ENCODE measurements at regions not wholly inside any gene's neighbourhood (a gene's known extent, or its start where the extent isn't known, plus 50 kb on each side); places are given as distances from the start of the nearest gene placed in this dataset.

DNA sequence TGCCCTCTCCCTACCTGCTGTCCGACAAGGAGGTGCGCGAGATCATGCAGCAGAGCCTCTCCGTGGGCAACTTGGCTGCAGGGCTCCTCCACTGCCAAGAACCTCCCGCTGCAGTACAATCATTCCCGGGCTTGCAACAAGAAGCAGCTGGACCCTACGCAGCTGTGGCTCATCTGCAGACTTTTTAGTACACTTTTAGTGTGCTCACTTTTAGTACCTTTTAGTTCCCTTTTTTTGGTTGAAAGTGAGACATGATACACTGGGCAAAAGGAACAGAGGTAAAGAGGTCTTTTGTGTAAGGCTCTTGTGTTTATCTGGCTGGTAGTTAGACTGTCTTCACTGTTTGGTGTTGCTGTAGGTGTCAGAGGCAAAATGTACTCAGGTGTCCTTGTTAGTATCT is 58.1 kb upstream of the SPTLC1 start:
- DNase-seq, result no peak
- Histone ChIP-seq H3K4me3 (ENCODE audit: control insufficient read depth in 1 of 7, extremely low read depth in 1 of 7, insufficient read depth in 4 of 7, low read depth in 2 of 7, low read length in 6 of 7) (no peak overlapping the region), H3K27me3 (replicated peaks in 2 of 5; ENCODE audit: control insufficient read depth in 4 of 5, insufficient read depth in 5 of 5, low read length in 4 of 5) (no peaks in the 10 kb centered on the region), H3K9me3 (ENCODE audit: control extremely low read depth in 1 of 5, control insufficient read depth in 4 of 5, insufficient read depth in 2 of 5, low read depth in 1 of 5, low read length in 4 of 5) (peaks cover 0 to 14% (median 9%) of the 10 kb centered on the region in 5 experiments), H3K4me1 (ENCODE audit: control extremely low read depth in 1 of 4, control insufficient read depth in 4 of 4, insufficient read depth in 4 of 4, low read length in 3 of 4) (peaks cover 0 to 6% (median 2%) of the 10 kb centered on the region in 4 experiments), H3K36me3 (ENCODE audit: control insufficient read depth in 4 of 4, insufficient read depth in 4 of 4, low read length in 3 of 4) (no peaks in the 10 kb centered on the region), H3K27ac (ENCODE audit: insufficient read depth in 1 of 2, low read depth in 1 of 2, low read length in 2 of 2, poor library complexity in 1 of 2, severe bottlenecking in 2 of 2) (no peak overlapping the region)
- CTCF ChIA-PET, result interaction anchor here (1.1 to 1.6 kb wide), 2 partner anchors 10 to 38 kb away, joined by 4 read pairs; no protein-coding TSS in a partner anchor
- WGBS (ENCODE audit: insufficient coverage), result 86% methylated on average over 7 of the region's 7 CpGs
- POLR2A ChIA-PET, result no interaction called here

DNA sequence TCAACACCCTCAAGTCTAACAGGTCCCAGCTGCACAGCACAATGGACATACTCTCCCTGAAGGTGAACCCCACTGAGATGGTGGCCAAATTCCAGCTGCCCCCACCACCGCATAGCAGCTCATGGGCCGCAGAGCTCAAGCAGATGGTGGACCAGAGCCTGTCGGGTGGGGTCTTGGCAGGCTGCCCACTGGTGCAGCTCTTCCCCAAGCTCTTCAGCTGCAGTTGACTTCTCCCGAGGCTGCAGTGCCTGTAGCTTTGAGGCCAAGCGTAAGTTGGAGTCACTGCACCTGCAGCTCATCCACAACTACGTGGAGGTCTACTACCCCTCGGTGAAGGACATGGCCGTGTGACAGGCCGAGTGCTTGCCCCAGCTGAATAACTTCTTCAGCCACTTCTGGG is 56.6 kb upstream of the SPTLC1 start:
- DNase-seq, result no peak
- H3K4me1 ChIP-seq (ENCODE audit: control extremely low read depth in 1 of 4, control insufficient read depth in 4 of 4, insufficient read depth in 4 of 4, low read length in 3 of 4), result peaks cover 0 to 6% (median 2%) of the 10 kb centered on the region in 4 experiments
- ChIA-PET POLR2A (interaction anchor here (0.6 kb wide), 1 partner anchor 32 kb away, joined by 3 read pairs; no protein-coding TSS in a partner anchor), CTCF (interaction anchor here (1.0 to 1.5 kb wide), 2 partner anchors 34 to 71 kb away, joined by 3 to 4 read pairs; no protein-coding TSS in a partner anchor)
- no peak overlapping the region for H3K4me3 ChIP-seq (ENCODE audit: control insufficient read depth in 1 of 7, extremely low read depth in 1 of 7, insufficient read depth in 4 of 7, low read depth in 2 of 7, low read length in 6 of 7)
- H3K27ac ChIP-seq (ENCODE audit: insufficient read depth in 1 of 2, low read depth in 1 of 2, low read length in 2 of 2, poor library complexity in 1 of 2, severe bottlenecking in 2 of 2), result no peak overlapping the region
- H3K27me3 ChIP-seq (replicated peaks in 2 of 5; ENCODE audit: control insufficient read depth in 4 of 5, insufficient read depth in 5 of 5, low read length in 4 of 5), result no peaks in the 10 kb centered on the region
- no peaks in the 10 kb centered on the region for H3K36me3 ChIP-seq (ENCODE audit: control insufficient read depth in 4 of 4, insufficient read depth in 4 of 4, low read length in 3 of 4)
- peaks cover 0 to 14% (median 9%) of the 10 kb centered on the region in 5 experiments for H3K9me3 ChIP-seq (ENCODE audit: control extremely low read depth in 1 of 5, control insufficient read depth in 4 of 5, insufficient read depth in 2 of 5, low read depth in 1 of 5, low read length in 4 of 5)
- 98% methylated on average over 9 of the region's 9 CpGs for WGBS (ENCODE audit: insufficient coverage)

DNA sequence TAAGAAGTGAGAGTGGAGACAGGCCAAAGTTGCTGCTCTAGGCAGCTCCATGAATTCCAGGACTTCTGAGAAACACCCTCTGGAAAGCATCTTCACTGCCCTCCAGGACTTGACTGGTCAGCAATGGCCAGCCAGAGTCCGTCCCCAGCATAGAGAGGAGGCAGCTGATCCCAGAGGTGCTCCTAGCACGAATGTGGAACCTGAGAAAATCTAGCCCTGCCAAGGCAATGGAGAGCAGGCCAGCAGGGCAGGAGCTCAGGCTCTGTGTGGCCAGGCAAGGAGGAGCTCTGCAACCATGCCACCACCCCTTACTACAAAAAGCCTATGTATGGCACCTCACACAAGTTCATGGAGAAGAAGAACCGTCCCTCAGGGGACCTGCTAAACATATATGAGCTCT is 56.1 kb upstream of the SPTLC1 start:
- Histone ChIP-seq H3K36me3 (ENCODE audit: control insufficient read depth in 4 of 4, insufficient read depth in 4 of 4, low read length in 3 of 4) (no peaks in the 10 kb centered on the region), H3K9me3 (ENCODE audit: control extremely low read depth in 1 of 5, control insufficient read depth in 4 of 5, insufficient read depth in 2 of 5, low read depth in 1 of 5, low read length in 4 of 5) (peaks cover 0 to 14% (median 9%) of the 10 kb centered on the region in 5 experiments), H3K27ac (ENCODE audit: insufficient read depth in 1 of 2, low read depth in 1 of 2, low read length in 2 of 2, poor library complexity in 1 of 2, severe bottlenecking in 2 of 2) (no peak overlapping the region), H3K4me1 (ENCODE audit: control extremely low read depth in 1 of 4, control insufficient read depth in 4 of 4, insufficient read depth in 4 of 4, low read length in 3 of 4) (peaks cover 0 to 6% (median 2%) of the 10 kb centered on the region in 4 experiments), H3K27me3 (replicated peaks in 2 of 5; ENCODE audit: control insufficient read depth in 4 of 5, insufficient read depth in 5 of 5, low read length in 4 of 5) (no peaks in the 10 kb centered on the region), H3K4me3 (ENCODE audit: control insufficient read depth in 1 of 7, extremely low read depth in 1 of 7, insufficient read depth in 4 of 7, low read depth in 2 of 7, low read length in 6 of 7) (no peak overlapping the region)
- WGBS (ENCODE audit: insufficient coverage), result 100% methylated on average over 2 of the region's 3 CpGs
- no peak for DNase-seq
- CTCF ChIA-PET, result interaction anchor here (1.0 to 1.5 kb wide), 2 partner anchors 33 to 71 kb away, joined by 3 to 4 read pairs; no protein-coding TSS in a partner anchor
- POLR2A ChIA-PET, result no interaction called here

DNA sequence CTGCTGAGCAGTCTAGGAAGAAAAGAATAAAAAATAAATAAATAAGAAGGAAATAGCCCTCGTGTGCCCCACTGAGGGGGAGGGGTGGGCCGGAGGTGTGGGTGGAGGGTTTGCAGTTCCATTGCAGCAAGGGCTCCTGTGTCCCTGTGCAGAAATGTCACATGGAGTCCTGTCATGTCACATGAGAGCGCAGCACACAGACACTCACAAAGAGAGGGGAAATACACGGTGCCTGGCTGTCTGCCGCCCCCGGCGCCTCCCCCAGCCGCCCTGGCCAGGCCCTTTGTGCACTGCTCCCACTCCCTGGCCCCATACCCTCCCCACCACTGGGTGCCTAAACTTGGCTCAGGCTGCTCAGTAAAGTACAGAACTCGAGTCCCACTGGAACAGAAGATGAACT is 55.6 kb upstream of the SPTLC1 start:
- Histone ChIP-seq H3K4me3 (ENCODE audit: control insufficient read depth in 1 of 7, extremely low read depth in 1 of 7, insufficient read depth in 4 of 7, low read depth in 2 of 7, low read length in 6 of 7) (no peak overlapping the region), H3K27me3 (replicated peaks in 2 of 5; ENCODE audit: control insufficient read depth in 4 of 5, insufficient read depth in 5 of 5, low read length in 4 of 5) (no peaks in the 10 kb centered on the region), H3K27ac (ENCODE audit: insufficient read depth in 1 of 2, low read depth in 1 of 2, low read length in 2 of 2, poor library complexity in 1 of 2, severe bottlenecking in 2 of 2) (no peak overlapping the region), H3K36me3 (ENCODE audit: control insufficient read depth in 4 of 4, insufficient read depth in 4 of 4, low read length in 3 of 4) (no peaks in the 10 kb centered on the region), H3K4me1 (ENCODE audit: control extremely low read depth in 1 of 4, control insufficient read depth in 4 of 4, insufficient read depth in 4 of 4, low read length in 3 of 4) (peaks cover 0 to 6% (median 2%) of the 10 kb centered on the region in 4 experiments), H3K9me3 (ENCODE audit: control extremely low read depth in 1 of 5, control insufficient read depth in 4 of 5, insufficient read depth in 2 of 5, low read depth in 1 of 5, low read length in 4 of 5) (peaks cover 0 to 14% (median 9%) of the 10 kb centered on the region in 5 experiments)
- peak in 1 of 3 donors; percentile 50 for DNase-seq
- CTCF ChIA-PET, result interaction anchor here (1.0 to 1.5 kb wide), 2 partner anchors 33 to 72 kb away, joined by 3 to 4 read pairs; no protein-coding TSS in a partner anchor
- POLR2A ChIA-PET, result no interaction called here
- 18% methylated on average over 2 of the region's 9 CpGs for WGBS (ENCODE audit: insufficient coverage)

DNA sequence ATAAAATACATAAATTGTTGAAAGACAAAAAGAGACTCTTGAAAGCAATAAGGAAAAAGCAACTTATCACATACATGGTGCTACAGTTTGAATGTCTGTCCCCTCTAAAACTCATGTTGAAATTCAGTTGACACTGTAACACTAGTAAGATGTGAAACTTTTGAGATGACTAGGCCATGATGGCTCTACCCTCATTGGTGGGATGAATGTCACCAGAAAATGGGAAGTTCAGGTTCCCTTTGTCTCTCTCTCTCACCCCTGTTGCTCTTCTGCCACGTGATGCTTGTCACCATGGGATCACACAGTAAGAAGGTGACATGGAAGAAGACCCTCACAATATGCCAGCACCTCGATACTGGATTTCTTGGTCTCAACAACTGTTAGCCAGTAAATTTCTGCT is 50.3 kb upstream of the SPTLC1 start:
- no peak for DNase-seq
- no peaks in the 10 kb centered on the region for H3K27me3 ChIP-seq (replicated peaks in 2 of 5; ENCODE audit: control insufficient read depth in 4 of 5, insufficient read depth in 5 of 5, low read length in 4 of 5)
- no peaks in the 10 kb centered on the region for H3K4me1 ChIP-seq (ENCODE audit: control extremely low read depth in 1 of 4, control insufficient read depth in 4 of 4, insufficient read depth in 4 of 4, low read length in 3 of 4)
- no peak overlapping the region for H3K4me3 ChIP-seq (ENCODE audit: control insufficient read depth in 1 of 7, extremely low read depth in 1 of 7, insufficient read depth in 4 of 7, low read depth in 2 of 7, low read length in 6 of 7)
- H3K9me3 ChIP-seq (ENCODE audit: control extremely low read depth in 1 of 5, control insufficient read depth in 4 of 5, insufficient read depth in 2 of 5, low read depth in 1 of 5, low read length in 4 of 5), result peaks cover 0 to 10% (median 0%) of the 10 kb centered on the region in 5 experiments
- H3K36me3 ChIP-seq (ENCODE audit: control insufficient read depth in 4 of 4, insufficient read depth in 4 of 4, low read length in 3 of 4), result no peaks in the 10 kb centered on the region
- POLR2A ChIA-PET, result no interaction called here
- WGBS (ENCODE audit: insufficient coverage), result 60% methylated on average over 1 of the region's 2 CpGs
- H3K27ac ChIP-seq (ENCODE audit: insufficient read depth in 1 of 2, low read depth in 1 of 2, low read length in 2 of 2, poor library complexity in 1 of 2, severe bottlenecking in 2 of 2), result no peak overlapping the region
- CTCF ChIA-PET, result no interaction called here

Data from common myeloid progenitor, CD34-positive (primary cell).